ENCODE measurements at regions not wholly inside any gene's neighbourhood (a gene's known extent, or its start where the extent isn't known, plus 50 kb on each side); places are given as distances from the start of the nearest gene placed in this dataset.

- no peak for DNase-seq
These were observed 640.3 kb downstream of the CDH26 start for GRCh38 chr20:60598528-60598927.

GRCh38 chr20:60599381-60599780, 641.2 kb downstream of the CDH26 start:
- no peak for DNase-seq

DNA sequence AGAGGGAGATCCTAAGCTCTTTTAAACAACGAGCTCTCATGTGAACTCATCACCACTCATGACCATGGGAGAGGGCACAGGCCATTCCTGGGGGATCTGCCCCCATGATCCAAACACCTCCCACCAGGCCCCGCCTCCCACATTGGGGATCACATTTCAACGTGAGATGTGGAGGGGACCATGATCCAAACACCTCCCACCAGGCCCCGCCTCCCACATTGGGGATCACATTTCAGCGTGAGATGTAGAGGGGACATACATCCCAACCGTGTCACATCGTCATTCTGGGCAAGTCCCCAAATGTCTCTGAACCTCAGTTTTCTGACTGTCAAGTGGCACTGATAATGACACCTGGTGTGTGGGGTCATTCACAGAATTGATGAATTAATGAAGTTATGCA, 641.8 kb downstream of the CDH26 start:
- DNase-seq: no peak

- DNase-seq: no peak
These were observed 628.0 kb upstream of the CDH4 start for GRCh38 chr20:60624066-60624465.

- DNase-seq: no peak
These were observed 624.1 kb upstream of the CDH4 start for GRCh38 chr20:60627751-60628565.

DNA sequence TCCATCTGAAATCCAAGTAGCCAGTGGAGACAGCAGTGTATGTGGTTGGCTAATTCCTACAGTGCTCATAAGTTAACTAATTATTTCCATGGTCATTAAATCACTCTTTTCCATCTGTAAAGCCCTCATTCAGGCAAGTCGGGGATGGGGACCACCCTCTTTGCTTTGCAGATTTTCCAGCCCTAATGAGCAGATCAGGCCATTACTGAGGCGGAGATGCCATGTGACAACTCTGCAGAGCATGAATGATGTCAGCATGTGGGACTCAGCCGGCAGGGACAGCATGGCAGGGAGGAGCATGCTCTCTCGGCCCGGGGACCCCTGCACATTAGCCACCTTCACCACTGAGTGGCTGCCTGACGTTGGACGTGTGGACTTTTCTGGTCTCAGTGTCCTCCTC, 623.3 kb upstream of the CDH4 start:
- DNase-seq: no peak

GRCh38 chr20:60629206-60629605, 622.9 kb upstream of the CDH4 start:
- DNase-seq: no peak

GRCh38 chr20:60630609-60631008, 621.5 kb upstream of the CDH4 start:
- DNase-seq: no peak

- DNase-seq: no peak
These were observed 620.3 kb upstream of the CDH4 start for GRCh38 chr20:60631585-60632287.

DNA sequence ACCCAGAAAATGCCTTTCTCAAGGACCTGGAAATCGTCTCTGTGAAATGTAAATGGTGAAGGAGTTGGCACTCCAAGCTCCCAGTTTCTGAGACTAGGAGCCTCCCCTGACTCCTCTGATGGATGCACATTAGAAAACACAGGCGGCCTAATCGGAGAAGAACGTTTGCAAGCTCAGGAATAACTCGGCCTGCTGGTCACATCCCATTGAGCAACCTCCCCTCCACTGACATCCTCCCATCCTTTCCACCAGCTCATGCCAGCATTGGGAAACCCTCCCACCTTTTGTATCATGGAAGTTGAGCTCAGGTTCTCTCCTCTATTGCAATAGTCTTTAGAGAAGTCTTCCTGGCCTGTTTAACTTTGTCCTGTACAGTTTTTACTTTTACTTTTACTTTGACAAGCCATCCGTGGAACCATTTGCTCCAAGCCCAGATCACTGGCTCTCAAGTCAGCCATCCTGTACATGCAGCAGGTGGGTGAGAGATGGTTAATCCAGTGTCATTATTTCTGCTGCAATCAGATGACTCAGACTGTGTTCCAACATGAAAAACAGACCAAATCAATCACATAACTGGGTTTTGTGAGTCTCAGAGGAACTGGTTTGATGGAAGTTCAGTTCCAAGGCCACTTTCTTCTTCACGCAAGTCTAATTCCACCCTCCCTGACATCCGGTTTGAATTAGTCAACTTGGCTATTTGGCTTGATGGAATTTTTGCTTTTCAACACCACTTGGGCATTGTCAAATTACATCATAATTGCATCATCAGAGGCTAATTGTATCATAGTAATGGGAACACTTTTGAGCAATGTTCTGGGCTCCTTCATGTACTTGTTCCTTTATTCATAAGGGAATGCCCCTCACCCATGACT, 619.4 kb upstream of the CDH4 start:
- DNase-seq: no peak

GRCh38 chr20:60634491-60635172, 617.4 kb upstream of the CDH4 start:
- no peak for DNase-seq

GRCh38 chr20:60636417-60636816, 615.6 kb upstream of the CDH4 start:
- no peak for DNase-seq

DNA sequence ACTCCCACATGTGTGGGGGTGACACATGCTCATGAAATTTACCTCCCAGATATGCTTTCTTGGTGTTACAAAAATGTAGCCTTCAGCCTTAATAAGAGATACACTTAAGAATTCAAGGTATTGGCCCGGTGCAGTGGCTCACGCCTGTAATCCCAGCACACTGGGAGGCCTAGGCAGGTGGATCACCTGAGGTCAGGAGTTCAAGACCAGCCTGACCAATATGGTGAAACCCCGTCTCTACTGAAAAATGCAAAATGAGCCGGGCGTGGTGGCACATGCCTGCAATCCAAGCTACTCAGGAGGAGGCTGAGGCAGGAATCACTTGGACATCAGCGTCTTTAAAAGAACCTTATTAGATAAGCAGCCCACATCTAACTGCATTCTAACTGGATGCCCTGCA, 614.3 kb upstream of the CDH4 start:
- no peak for DNase-seq

GRCh38 chr20:60638430-60639098, 613.5 kb upstream of the CDH4 start:
- DNase-seq: no peak

- DNase-seq: no peak
These were observed 610.1 kb upstream of the CDH4 start for GRCh38 chr20:60641879-60642447.

GRCh38 chr20:60642541-60642940, 609.5 kb upstream of the CDH4 start:
- no peak for DNase-seq

DNA sequence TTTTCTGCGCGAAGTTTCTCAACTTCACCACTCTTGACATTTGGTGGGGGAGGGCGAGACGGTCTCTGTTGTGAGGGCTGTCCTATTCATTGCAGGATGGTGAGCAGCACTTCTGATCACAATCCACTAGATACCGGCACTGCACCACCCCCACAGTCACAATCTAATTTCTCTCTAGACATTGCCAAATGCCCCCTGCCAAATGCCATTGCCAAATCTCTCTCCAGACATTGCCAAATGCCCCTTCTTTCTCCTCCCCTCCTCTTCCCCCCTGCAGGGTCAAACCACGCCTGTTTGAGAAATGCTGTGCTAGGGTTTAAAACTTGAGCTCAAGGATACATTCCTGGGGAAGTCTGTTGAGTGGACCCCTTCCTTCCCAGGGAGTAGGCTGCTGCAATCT, 603.5 kb upstream of the CDH4 start:
- DNase-seq: no peak

DNA sequence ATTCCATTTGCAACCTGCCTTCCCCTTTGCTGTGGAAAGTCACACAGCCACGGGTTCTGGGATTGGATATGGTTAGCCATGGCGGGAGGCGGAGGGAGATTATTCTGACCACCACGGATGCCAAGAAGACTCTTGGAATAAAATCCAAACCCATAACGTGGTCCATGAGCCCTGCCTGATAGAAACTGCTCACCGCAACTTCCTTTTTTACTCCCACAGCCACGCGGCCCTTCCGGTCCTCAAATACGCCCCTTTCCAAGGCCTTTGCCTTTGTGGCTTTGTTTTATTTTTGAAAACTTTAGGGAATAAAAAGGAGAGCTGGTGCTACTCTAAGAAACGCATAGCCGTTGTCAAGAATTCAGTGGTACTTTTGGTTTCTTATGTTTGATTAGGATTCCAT, 602.5 kb upstream of the CDH4 start:
- no peak for DNase-seq

DNA sequence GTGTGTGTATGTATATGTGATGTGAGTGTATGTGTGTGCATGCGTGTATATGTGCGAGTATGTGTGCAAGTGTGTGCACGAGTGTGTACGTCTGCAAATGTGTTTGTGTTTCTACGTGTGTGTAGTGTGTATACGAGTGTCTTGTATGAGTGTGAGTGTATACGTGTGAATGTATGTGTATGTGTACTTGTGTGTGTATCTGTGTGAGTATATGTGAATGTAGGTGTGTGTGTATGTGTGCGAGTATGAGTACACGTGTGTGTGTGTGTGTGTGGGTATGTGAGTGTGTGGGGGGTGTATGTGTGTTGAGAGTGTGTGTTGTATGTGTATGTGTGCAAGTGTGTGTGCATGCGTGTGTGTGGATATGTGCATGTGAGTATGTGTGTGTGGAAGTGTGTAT, 602.0 kb upstream of the CDH4 start:
- no peak for DNase-seq

DNA sequence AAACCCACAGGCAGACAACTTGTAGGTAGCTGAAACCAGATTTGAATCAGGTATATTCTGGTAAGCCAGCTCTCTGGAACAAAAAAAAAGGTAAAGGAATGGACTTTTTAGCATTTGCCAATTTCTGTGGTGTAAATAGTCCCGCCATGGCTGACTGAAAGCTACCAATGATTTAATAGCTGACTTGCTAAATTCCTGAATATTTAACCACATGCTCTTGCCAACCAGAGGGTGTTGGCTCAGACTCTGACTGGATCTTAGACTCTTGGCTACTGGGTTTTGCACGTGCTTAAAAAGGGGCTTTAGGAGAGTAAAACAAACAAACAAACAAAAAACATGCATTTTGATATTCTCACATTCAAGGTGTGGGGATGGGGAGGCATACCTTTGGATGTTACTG, 600.0 kb upstream of the CDH4 start:
- DNase-seq: no peak

GRCh38 chr20:60652615-60653014, 599.4 kb upstream of the CDH4 start:
- no peak for DNase-seq

Data from DMS79 (cell line).